ENCODE measurements at regions not wholly inside any gene's neighbourhood (a gene's known extent, or its start where the extent isn't known, plus 50 kb on each side); places are given as distances from the start of the nearest gene placed in this dataset.

DNA sequence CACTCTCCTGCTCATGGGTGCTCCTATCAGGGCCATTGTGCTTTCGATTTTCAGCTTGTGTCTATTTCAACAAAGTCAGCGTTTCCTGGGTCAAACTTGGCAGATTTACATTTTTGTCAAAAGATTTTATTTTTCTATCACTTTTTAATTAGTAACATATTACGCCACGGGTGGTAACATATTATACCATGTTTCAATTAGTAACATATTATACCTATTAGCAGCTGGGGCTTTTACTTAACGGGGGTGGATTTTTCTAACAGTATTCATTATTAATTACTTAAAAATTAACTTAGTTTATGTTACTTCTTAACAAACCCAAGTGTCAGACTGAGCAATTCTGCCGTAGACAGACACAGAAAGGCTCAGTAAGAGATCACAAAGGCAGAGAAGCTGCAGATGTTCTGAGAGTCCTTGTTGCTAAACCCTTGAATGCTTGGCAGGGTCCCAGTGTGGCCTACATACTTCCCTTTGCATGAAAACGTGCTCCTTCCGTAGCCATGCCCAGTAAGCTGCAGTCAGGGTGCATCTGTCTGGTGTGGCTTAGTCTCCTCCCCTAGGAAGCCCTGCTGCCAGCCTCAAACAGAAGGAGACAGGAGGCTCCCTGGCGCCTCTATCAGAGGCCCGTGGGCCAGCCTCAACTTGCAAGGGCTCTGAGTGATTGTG, 263.1 kb upstream of the CXCL12 start:
- DNase-seq = no peak
- Histone ChIP-seq H3K27me3 (replicated peaks) (no peaks in the 10 kb centered on the region), H3K4me3 (ENCODE audit: low read depth, low read length) (no peak overlapping the region), H3K27ac (no peak overlapping the region), H3K36me3 (replicated peaks) (no peaks in the 10 kb centered on the region)
- TF ChIP-seq, protein P1, sequence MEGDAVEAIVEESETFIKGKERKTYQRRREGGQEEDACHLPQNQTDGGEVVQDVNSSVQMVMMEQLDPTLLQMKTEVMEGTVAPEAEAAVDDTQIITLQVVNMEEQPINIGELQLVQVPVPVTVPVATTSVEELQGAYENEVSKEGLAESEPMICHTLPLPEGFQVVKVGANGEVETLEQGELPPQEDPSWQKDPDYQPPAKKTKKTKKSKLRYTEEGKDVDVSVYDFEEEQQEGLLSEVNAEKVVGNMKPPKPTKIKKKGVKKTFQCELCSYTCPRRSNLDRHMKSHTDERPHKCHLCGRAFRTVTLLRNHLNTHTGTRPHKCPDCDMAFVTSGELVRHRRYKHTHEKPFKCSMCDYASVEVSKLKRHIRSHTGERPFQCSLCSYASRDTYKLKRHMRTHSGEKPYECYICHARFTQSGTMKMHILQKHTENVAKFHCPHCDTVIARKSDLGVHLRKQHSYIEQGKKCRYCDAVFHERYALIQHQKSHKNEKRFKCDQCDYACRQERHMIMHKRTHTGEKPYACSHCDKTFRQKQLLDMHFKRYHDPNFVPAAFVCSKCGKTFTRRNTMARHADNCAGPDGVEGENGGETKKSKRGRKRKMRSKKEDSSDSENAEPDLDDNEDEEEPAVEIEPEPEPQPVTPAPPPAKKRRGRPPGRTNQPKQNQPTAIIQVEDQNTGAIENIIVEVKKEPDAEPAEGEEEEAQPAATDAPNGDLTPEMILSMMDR (IDR thresholded peaks at IDR 0.05; ENCODE audit: low read depth, low read length, missing control alignments) = no peak
- in situ Hi-C loops (cut with HindIII; ENCODE audit: low pct_ligation_motif_present, low sequenced_read_pairs) = no loop called here

DNA sequence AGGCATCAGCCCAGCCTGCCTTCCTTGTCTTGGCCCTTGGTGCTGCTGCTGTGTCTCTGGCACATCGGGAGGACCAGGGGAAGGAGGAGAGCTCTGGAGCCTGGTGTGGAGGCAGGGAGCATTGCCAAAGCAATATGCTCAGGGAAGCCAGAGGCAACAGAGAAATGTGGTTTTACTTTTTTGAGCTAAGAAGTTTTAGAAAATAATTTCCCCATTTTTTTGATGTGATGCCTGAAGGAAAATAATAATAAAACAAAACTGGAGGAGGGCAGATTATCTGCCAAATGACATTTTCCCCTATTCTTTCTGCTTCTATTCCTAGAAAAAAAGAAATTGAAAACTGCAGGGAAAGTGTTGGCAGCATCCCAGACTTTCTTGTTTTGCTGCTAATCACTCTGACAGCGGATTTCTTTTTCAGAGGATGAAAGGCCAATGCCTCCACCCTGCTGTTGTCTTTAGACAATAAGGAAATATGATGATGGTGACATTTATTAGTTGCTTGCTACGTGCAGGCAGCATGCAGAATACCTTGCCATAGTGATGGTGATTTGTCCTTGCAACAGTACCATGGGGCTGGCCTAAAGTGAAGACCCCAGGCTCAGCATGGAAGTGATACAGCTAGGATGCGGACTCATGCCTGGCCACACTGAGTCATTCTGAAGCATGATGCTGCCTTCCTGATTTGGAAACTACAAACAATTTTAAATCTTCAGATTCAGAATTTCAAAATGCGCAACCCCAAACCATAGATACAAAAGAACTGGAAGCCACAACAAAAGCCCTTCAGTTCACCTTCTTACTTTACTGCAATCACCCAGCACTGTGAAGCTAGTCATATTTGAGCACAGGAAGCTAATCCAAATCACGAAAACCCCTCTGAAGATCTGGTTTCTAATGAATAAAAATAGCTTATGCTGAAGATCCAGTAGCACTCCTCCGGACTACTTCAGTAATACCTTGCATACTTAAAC, 260.2 kb upstream of the TMEM72 start:
- H3K36me3 ChIP-seq (replicated peaks) = no peaks in the 10 kb centered on the region
- no peak overlapping the region for H3K4me3 ChIP-seq (ENCODE audit: low read depth, low read length)
- DNase-seq = no peak
- TF ChIP-seq, protein P1 (IDR thresholded peaks at IDR 0.05; ENCODE audit: low read depth, low read length, missing control alignments) = no peak
- in situ Hi-C loops (cut with HindIII; ENCODE audit: low pct_ligation_motif_present, low sequenced_read_pairs) = no loop called here
- H3K27me3 ChIP-seq (replicated peaks) = no peaks in the 10 kb centered on the region
- no peak overlapping the region for H3K27ac ChIP-seq

DNA sequence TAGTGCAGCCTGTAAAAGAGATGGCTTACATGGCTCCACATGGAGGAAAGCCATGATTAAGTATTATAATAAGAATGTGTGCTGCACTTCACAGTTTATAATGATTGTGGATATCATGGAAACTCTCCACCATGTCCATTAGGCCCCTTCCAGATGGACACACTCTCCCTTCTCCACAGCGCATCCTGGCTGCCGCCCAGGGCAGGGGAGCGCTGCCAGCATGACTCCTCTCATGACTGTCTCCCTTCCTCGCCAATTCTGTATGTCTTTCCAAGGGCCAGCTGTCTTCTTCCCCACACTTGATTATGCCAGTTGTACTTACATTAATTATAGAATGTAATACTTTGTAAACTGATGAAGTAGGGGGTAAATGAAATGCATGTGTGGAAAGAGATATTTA, 259.3 kb upstream of the TMEM72 start:
- no peaks in the 10 kb centered on the region for H3K36me3 ChIP-seq (replicated peaks)
- H3K27me3 ChIP-seq (replicated peaks) = no peaks in the 10 kb centered on the region
- DNase-seq = no peak
- TF ChIP-seq, protein P1 (IDR thresholded peaks at IDR 0.05; ENCODE audit: low read depth, low read length, missing control alignments) = no peak
- no peak overlapping the region for H3K27ac ChIP-seq
- in situ Hi-C loops (cut with HindIII; ENCODE audit: low pct_ligation_motif_present, low sequenced_read_pairs) = no loop called here
- no peak overlapping the region for H3K4me3 ChIP-seq (ENCODE audit: low read depth, low read length)

DNA sequence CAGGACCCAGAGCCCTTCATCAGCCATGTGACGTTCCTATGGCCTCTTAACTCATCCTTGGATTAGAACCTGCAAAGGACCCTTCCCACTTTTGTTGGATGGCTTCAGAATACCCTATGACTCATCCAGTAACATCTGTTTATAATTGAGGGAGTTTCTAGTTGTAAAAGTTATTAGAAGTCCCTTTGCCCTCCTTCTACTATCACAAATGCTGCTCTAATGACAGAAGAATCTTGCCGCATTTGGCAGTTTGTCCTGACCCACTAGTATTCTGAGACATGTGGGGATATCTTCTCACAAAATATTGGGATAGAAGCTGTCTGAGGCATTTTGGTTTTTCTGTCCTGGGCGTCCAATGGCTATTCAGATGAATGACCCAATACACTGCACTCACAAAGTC, 251.8 kb upstream of the TMEM72 start:
- H3K36me3 ChIP-seq (replicated peaks) = no peaks in the 10 kb centered on the region
- no peak overlapping the region for H3K4me3 ChIP-seq (ENCODE audit: low read depth, low read length)
- TF ChIP-seq, protein P1 (IDR thresholded peaks at IDR 0.05; ENCODE audit: low read depth, low read length, missing control alignments) = no peak
- no peak overlapping the region for H3K27ac ChIP-seq
- in situ Hi-C loops (cut with HindIII; ENCODE audit: low pct_ligation_motif_present, low sequenced_read_pairs) = no loop called here
- DNase-seq = no peak
- no peaks in the 10 kb centered on the region for H3K27me3 ChIP-seq (replicated peaks)

DNA sequence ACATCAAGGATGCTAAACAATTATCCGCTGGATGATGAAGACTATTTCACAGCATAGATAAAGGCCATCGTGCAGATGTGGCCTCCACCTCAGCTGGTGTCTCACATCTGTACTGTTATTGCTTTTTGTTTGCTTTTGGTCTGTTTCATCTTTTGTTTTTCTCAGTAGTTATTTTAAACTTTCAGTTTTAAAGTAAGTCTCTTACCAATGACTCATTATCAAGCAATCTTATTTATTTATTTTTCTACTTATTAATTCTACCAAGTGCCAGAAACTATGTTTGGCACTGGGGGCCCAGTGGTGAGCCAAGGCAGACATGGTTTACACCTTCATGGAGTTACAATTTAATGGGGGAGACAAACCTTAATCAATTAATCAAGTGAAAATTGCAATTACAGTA, 250.9 kb upstream of the TMEM72 start:
- H3K36me3 ChIP-seq (replicated peaks) = no peaks in the 10 kb centered on the region
- DNase-seq = no peak
- in situ Hi-C loops (cut with HindIII; ENCODE audit: low pct_ligation_motif_present, low sequenced_read_pairs) = no loop called here
- TF ChIP-seq, protein P1 (IDR thresholded peaks at IDR 0.05; ENCODE audit: low read depth, low read length, missing control alignments) = no peak
- no peak overlapping the region for H3K27ac ChIP-seq
- H3K4me3 ChIP-seq (ENCODE audit: low read depth, low read length) = no peak overlapping the region
- H3K27me3 ChIP-seq (replicated peaks) = no peaks in the 10 kb centered on the region
